GM10248 (cell line): ENCODE measurements at regions not wholly inside any gene's neighbourhood (a gene's known extent, or its start where the extent isn't known, plus 50 kb on each side); places are given as distances from the start of the nearest gene placed in this dataset.

Source experiments
- CTCF ChIA-PET: fragments of 300-600 bp; sonication (Branson Sonifier 250); formaldehyde crosslinking; extraction: SDS; loops from one replicate; lab custom pipeline; 2021; ENCODE audit warnings: antibody characterized with exemption; lab: Yijun Ruan, JAX
- POLR2A ChIA-PET: fragments of 350-650 bp; sonication (Branson Sonifier 250); formaldehyde crosslinking; extraction: SDS; loops from one replicate; lab custom pipeline; 2020; ENCODE audit warnings: antibody characterized with exemption; lab: Yijun Ruan, JAX
- DNase-seq: peaks from one replicate; pipeline ENCODE4 v3.0.0; 2012; ENCODE audit errors: extremely low spot score
- TF ChIP-seq, protein P1 (sequence below): IDR thresholded peaks from 2 replicates; pipeline ENCODE4 v1.5.1; 2012; ENCODE audit warnings: mild to moderate bottlenecking, low read depth; ENCODE audit errors: extremely low read depth, missing control alignments, control extremely low read depth

DNA sequence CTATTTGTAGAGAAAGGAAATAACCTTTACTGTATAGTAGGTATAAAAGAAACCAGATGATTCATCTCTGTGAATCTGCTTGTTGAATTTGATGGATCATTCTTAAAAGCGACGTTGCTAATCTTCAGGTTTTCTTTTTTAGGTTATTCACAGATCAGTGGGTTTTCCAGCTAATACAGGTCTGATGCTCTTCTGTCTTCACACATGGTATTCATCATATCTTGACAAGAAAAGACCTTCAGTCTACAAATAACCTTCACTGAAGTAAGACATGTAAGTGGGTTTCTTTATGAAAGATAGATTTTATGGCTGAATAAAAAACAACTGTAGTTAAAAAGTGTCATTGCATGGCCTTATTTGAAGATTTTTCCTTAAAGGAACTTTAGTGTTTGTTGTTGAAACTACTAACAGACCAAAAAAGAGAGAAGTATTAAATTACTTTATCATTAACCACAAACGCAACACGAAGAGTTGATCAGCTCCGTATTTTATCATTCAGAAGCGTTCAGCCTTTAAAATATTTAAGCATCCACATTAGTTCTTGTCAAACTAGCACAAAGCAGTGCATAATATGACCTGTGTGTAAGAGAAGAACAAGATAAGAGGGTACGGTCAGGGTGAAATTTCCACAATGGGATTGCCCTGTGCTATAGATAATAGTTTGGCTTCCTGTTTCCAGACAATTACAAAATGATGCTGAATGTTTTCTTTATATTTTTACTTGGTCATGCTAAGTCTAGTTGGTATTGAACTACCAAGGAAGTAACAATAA lies 299.5 kb downstream of the MZT1 start:
- POLR2A ChIA-PET, result no interaction called here
- CTCF ChIA-PET, result interaction anchor here (0.9 kb wide), 1 partner anchor 18 kb away, joined by 3 read pairs; no protein-coding TSS in a partner anchor
- TF ChIP-seq, protein P1, sequence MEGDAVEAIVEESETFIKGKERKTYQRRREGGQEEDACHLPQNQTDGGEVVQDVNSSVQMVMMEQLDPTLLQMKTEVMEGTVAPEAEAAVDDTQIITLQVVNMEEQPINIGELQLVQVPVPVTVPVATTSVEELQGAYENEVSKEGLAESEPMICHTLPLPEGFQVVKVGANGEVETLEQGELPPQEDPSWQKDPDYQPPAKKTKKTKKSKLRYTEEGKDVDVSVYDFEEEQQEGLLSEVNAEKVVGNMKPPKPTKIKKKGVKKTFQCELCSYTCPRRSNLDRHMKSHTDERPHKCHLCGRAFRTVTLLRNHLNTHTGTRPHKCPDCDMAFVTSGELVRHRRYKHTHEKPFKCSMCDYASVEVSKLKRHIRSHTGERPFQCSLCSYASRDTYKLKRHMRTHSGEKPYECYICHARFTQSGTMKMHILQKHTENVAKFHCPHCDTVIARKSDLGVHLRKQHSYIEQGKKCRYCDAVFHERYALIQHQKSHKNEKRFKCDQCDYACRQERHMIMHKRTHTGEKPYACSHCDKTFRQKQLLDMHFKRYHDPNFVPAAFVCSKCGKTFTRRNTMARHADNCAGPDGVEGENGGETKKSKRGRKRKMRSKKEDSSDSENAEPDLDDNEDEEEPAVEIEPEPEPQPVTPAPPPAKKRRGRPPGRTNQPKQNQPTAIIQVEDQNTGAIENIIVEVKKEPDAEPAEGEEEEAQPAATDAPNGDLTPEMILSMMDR, result no peak
- no peak for DNase-seq

DNA sequence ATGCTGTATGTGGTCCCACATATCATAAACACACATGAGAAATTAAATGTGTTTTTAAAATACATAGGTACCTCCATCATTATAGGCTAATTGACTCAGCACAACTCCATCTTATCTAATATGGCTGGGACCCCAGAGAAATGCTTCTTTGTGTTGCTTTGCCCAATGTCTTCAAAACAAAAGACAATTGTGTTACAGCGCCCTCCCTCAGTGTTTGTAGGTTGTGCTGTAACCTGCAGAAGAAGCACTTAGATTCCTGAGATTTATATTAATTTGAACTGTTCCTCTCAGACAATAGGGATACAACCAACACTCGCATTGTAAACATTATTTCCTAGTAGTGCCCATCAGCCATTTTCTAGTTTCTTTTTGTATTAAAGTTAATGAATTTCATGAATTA lies 303.4 kb downstream of the MZT1 start:
- CTCF ChIA-PET, result no interaction called here
- no peak for DNase-seq

DNA sequence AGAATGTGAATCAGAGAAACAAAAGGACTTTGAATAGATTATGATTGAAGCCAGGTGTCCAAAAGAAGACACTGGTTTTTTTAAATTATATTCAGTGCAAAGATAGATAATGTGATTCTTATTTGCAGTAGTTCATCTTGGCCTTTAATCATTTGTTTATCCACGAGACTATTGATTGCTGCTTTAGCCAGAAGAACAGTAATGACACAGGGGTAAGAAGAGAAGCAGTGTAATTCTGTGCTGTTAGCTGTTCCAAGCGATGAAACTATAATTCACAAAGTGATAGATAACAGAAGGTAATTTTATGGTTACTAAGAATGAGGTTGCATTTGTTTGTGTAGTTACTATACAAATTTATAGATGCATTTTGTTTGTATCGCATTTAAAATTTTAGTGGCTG lies 311.6 kb downstream of the MZT1 start:
- no peak for DNase-seq
- TF ChIP-seq, protein P1, result no peak
- POLR2A ChIA-PET, result no interaction called here
- CTCF ChIA-PET, result no interaction called here

More for the DNA sequence above, 303.4 kb downstream of the MZT1 start:
- POLR2A ChIA-PET, result no interaction called here
- TF ChIP-seq, protein P1, result no peak

DNA sequence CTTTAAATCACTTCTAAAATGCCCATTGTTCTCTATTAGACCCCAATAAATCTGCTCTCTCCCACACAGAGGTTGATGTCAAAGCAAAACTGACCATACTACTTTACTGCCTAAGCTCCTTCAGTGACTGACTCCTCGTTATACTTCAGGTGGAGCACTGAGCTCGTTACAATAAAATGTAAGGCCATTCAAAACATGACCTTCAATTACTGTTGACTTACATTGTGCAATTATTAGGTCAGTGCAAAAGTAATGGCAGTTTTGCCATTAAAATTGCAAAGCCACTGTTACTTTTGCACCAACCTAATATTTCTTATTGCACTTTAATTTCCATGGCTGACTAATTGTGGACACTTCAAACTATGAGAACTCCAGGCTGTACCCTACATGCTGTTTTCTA lies 314.9 kb downstream of the MZT1 start:
- TF ChIP-seq, protein P1, result no peak
- ChIA-PET POLR2A (no interaction called here), CTCF (no interaction called here)
- no peak for DNase-seq

DNA sequence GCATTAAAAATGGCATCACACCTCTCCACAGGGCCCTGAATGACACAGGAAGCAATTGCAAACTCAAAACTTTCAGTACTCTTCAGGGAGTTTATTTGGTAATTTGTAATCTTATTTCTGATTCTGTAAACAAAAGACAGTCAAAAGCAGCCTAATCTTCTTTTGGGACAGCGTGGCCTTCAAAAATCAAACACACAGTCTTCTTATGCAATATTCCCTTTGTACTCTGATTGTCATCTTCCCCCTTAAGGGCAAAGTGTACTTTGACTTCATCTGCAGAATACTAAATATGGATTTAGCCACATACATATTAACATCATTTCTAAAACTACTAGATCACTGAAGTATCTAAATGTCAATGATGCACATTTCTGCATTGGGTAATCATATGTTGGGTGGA lies 322.0 kb downstream of the MZT1 start:
- POLR2A ChIA-PET, result no interaction called here
- TF ChIP-seq, protein P1, result no peak
- no peak for DNase-seq
- CTCF ChIA-PET, result interaction anchor here (1.9 kb wide), 1 partner anchor 8 kb away, joined by 8 read pairs; no protein-coding TSS in a partner anchor

DNA sequence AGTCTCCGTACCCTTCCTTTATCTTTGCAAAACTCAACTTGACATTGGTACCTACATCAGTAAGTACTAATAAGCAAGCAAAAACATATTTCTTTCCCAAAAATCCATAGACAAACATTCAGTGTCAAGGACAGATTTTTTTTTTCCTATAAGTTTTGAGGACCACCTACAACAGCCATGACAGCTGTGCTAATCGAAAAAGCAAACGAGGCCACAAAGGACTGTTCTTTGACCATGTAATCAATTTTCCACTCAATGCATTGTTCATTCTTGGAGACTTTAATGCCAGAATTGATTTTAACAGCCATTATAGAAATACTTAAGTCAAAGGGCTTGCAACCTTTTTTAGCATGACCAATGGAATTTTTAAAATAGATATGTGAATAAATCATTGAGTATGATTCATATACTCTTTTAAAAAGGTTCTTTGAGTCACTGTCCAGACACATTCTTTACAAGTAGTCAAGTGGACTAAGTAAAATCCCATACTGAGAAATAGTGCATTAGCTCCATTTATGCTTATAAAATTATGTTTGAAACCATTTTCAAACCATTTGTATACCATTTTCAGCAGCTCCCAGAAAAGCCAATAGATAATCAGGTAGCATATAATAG lies 323.9 kb downstream of the MZT1 start:
- ChIA-PET CTCF (interaction anchor here (1.1 kb wide), 1 partner anchor 11 kb away, joined by 3 read pairs; no protein-coding TSS in a partner anchor), POLR2A (no interaction called here)
- TF ChIP-seq, protein P1, result no peak
- no peak for DNase-seq
